ENCODE measurements at regions not wholly inside any gene's neighbourhood (a gene's known extent, or its start where the extent isn't known, plus 50 kb on each side); places are given as distances from the start of the nearest gene placed in this dataset.

DNA sequence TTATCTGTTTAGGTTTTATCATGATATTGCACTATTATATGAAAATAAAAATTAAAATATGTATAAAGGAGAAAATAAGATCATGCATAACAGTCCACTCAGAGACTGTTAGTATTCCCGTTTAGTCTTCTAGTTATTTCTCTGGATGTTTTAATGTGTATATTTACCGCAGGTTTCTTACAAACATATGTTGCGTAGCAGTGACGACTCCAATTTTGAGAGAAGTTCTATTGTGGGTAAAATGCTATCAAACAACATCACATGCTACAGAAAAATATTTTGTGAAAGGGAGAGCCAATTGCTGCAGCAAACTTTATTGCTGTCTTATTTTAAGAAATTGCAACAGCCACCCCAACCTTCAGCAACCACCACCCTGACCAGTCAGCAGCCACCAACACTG lies 72.4 kb upstream of the NXT1 start:
- no peaks in the 10 kb centered on the region for H3K9me3 Mint-ChIP-seq
- no peak for DNase-seq (ENCODE audit: low spot score in 2 of 2, unreplicated experiment in 2 of 2)
- H3K4me3 Mint-ChIP-seq = no peak overlapping the region
- TF ChIP-seq, protein P1, sequence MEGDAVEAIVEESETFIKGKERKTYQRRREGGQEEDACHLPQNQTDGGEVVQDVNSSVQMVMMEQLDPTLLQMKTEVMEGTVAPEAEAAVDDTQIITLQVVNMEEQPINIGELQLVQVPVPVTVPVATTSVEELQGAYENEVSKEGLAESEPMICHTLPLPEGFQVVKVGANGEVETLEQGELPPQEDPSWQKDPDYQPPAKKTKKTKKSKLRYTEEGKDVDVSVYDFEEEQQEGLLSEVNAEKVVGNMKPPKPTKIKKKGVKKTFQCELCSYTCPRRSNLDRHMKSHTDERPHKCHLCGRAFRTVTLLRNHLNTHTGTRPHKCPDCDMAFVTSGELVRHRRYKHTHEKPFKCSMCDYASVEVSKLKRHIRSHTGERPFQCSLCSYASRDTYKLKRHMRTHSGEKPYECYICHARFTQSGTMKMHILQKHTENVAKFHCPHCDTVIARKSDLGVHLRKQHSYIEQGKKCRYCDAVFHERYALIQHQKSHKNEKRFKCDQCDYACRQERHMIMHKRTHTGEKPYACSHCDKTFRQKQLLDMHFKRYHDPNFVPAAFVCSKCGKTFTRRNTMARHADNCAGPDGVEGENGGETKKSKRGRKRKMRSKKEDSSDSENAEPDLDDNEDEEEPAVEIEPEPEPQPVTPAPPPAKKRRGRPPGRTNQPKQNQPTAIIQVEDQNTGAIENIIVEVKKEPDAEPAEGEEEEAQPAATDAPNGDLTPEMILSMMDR (IDR thresholded peaks at IDR 0.05; ENCODE audit: unreplicated experiment) = no peak
- H3K27me3 Mint-ChIP-seq (ENCODE audit: low read depth) = peaks cover 9% of the 10 kb centered on the region
- H3K36me3 Mint-ChIP-seq = no peaks in the 10 kb centered on the region
- H3K27ac Mint-ChIP-seq = no peak overlapping the region
- H3K4me1 Mint-ChIP-seq = no peaks in the 10 kb centered on the region

DNA sequence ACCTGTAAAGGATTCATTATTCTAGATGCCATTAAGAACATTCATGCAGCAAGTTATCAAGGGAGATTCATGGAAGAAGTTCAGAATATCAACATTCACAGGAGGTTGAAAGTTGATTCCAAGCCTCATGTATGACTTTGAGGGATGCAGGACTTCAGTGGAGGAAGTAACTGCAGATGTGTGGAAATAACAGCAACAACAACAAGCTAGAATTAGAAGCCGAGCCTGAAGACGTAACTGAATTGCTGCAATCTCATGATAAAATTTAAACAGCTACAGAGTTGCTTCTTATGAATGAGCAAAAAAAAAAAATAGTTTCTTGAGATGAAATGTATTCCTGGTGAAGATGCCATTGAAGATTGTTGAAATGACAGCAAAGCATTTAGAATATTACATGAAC lies 73.3 kb upstream of the NXT1 start:
- Mint-ChIP-seq H3K4me3 (no peak overlapping the region), H3K27me3 (ENCODE audit: low read depth) (peaks cover 3% of the 10 kb centered on the region), H3K9me3 (no peaks in the 10 kb centered on the region), H3K36me3 (no peaks in the 10 kb centered on the region), H3K27ac (no peak overlapping the region), H3K4me1 (no peaks in the 10 kb centered on the region)
- TF ChIP-seq, protein P1 (IDR thresholded peaks at IDR 0.05; ENCODE audit: unreplicated experiment) = no peak
- DNase-seq (ENCODE audit: low spot score in 2 of 2, unreplicated experiment in 2 of 2) = no peak

DNA sequence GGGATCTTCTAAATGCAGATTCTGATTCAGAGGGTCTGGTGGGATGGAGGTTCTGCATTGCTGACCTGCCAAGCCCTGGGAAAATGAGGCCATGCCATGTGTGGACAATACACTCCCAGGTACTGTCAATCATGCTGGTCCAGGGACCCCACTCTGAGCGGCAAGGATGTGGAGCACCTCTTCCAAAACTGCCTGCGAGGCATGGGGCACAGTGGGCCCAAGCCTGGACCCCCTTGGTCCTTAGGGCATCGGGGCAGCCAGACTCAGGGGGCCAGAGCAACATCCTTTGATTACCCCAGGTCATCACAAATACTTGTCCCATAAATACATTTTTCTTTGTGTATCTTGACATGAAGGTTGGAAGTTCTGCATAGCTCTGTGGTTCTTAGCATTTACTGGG lies 76.8 kb upstream of the NXT1 start:
- no peaks in the 10 kb centered on the region for H3K4me1 Mint-ChIP-seq
- no peak for DNase-seq (ENCODE audit: low spot score in 2 of 2, unreplicated experiment in 2 of 2)
- no peaks in the 10 kb centered on the region for H3K27me3 Mint-ChIP-seq (ENCODE audit: low read depth)
- no peak overlapping the region for H3K4me3 Mint-ChIP-seq
- TF ChIP-seq, protein P1 (IDR thresholded peaks at IDR 0.05; ENCODE audit: unreplicated experiment) = no peak
- peaks cover 8% of the 10 kb centered on the region for H3K9me3 Mint-ChIP-seq
- no peak overlapping the region for H3K27ac Mint-ChIP-seq
- H3K36me3 Mint-ChIP-seq = no peaks in the 10 kb centered on the region

DNA sequence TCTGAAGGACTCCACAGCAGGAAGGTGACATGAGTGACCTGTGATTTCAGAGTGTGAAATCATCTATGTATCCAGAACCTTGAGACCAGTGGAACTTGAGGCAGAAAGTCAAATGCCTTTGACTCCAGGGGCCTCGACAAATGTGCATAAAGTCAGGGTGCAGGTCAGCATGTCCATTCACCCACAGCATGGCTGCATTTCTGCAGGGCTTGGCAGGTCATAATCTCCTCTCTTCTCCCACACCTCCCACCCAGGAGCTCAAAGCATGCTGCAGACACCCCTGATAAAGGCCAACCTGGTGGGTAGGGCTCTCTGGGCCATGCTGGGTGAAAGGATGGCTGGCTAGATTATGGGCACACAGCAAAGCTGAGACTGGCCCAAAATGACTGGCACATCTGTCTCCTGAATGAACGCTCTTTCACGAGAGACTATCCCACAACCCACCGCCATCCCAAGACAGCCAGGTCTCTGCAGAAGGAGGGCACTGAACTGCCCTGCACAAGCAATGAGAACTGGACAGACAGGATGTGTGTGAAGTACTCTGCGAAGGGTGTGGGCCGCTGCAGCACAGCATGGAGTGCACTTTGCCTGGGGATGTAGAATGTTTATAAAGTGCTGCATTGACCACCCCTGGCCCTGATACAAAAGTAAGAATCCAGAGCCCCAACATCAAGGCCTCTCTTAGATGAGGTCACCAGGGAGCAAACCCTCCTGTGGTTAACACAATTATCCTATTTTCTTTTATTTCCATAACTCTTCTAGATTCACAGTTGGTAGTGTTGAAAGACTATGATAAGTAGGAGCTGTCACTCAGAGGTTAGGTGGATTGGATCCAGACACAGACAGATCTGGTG lies 78.2 kb upstream of the NXT1 start:
- Mint-ChIP-seq H3K4me3 (no peak overlapping the region), H3K4me1 (no peaks in the 10 kb centered on the region), H3K27me3 (ENCODE audit: low read depth) (no peaks in the 10 kb centered on the region), H3K27ac (no peak overlapping the region), H3K9me3 (peaks cover 12% of the 10 kb centered on the region), H3K36me3 (peaks cover 1% of the 10 kb centered on the region)
- TF ChIP-seq, protein P1 (IDR thresholded peaks at IDR 0.05; ENCODE audit: unreplicated experiment) = no peak
- no peak for DNase-seq (ENCODE audit: low spot score in 2 of 2, unreplicated experiment in 2 of 2)

DNA sequence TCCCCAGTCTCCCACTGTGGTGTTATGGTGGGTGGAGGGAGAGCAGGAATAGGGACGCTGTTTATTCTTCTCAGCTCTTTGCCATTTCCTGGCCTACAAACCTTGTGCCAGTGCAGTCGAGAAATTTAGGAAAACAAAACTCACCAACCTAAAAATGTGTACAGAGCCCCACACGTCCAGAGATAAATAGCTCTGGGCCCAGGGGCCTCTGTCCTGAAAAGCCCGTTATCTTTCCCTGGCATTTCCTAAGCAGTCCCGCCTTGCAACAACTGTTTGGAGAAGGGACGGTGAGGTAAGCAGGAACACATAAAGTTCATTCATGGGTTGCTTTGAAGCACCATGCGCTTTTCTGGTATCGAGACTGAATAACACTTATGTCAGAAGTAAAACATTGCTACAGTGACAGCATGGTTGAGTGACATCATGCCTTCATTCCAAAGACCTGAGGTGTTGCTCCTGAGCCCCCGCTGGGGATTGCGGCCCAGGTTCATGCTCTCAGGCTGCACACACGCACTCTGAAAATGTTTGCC lies 80.1 kb upstream of the NXT1 start:
- peaks cover 12% of the 10 kb centered on the region for H3K9me3 Mint-ChIP-seq
- TF ChIP-seq, protein P1 (IDR thresholded peaks at IDR 0.05; ENCODE audit: unreplicated experiment) = no peak
- H3K4me3 Mint-ChIP-seq = no peak overlapping the region
- no peaks in the 10 kb centered on the region for H3K4me1 Mint-ChIP-seq
- H3K27me3 Mint-ChIP-seq (ENCODE audit: low read depth) = no peaks in the 10 kb centered on the region
- H3K27ac Mint-ChIP-seq = peak overlapping the region; percentile 31
- no peak for DNase-seq (ENCODE audit: low spot score in 2 of 2, unreplicated experiment in 2 of 2)
- H3K36me3 Mint-ChIP-seq = peaks cover 1% of the 10 kb centered on the region

Measured in mesothelial cell of epicardium (in vitro differentiated cells).